GM21619 (cell line): ENCODE measurements at regions not wholly inside any gene's neighbourhood (a gene's known extent, or its start where the extent isn't known, plus 50 kb on each side); places are given as distances from the start of the nearest gene placed in this dataset.
"Not testable (repeated sequence)": the region's sequence is repeated elsewhere in the genome, so short reads cannot be mapped to it uniquely, and the experiment has no call there.

Source experiments
- ATAC-seq: cut with Tn5 transposase; IDR thresholded peaks from one replicate; pipeline ENCODE4 v1.9.1; 2021; ENCODE audit not compliant: unreplicated experiment

- no peak for ATAC-seq
Measured at GRCh38 chrX:9370893-9371292, 94.0 kb upstream of the TBL1X start.

- no peak for ATAC-seq
Measured at GRCh38 chrX:9372866-9373265, 92.0 kb upstream of the TBL1X start.

- no peak for ATAC-seq
Measured at GRCh38 chrX:9373789-9374188, 91.1 kb upstream of the TBL1X start.

- no peak for ATAC-seq
Measured at GRCh38 chrX:9374555-9374954, 90.3 kb upstream of the TBL1X start.

- no peak for ATAC-seq
Measured at GRCh38 chrX:9376111-9376510, 88.7 kb upstream of the TBL1X start.

GRCh38 chrX:9377216-9377615 lies 87.6 kb upstream of the TBL1X start:
- not testable (repeated sequence) for ATAC-seq

GRCh38 chrX:9378980-9379696 lies 85.7 kb upstream of the TBL1X start:
- ATAC-seq: no peak

GRCh38 chrX:9379697-9380551 lies 84.9 kb upstream of the TBL1X start:
- ATAC-seq: no peak

GRCh38 chrX:9383655-9384054 lies 81.2 kb upstream of the TBL1X start:
- no peak for ATAC-seq

GRCh38 chrX:9388450-9388849 lies 76.4 kb upstream of the TBL1X start:
- ATAC-seq: no peak

- no peak for ATAC-seq
Measured at GRCh38 chrX:9390121-9390520, 74.7 kb upstream of the TBL1X start.

GRCh38 chrX:9390693-9391368 lies 74.0 kb upstream of the TBL1X start:
- ATAC-seq: no peak

GRCh38 chrX:9392445-9392844 lies 72.4 kb upstream of the TBL1X start:
- ATAC-seq: no peak

GRCh38 chrX:9393571-9393970 lies 71.3 kb upstream of the TBL1X start:
- no peak for ATAC-seq

- ATAC-seq: no peak
Measured at GRCh38 chrX:9394212-9394611, 70.6 kb upstream of the TBL1X start.

- no peak for ATAC-seq
Measured at GRCh38 chrX:9396930-9397329, 67.9 kb upstream of the TBL1X start.

GRCh38 chrX:9401051-9401450 lies 63.8 kb upstream of the TBL1X start:
- no peak for ATAC-seq

- no peak for ATAC-seq
Measured at GRCh38 chrX:9403374-9403773, 61.5 kb upstream of the TBL1X start.

GRCh38 chrX:9405635-9406034 lies 59.2 kb upstream of the TBL1X start:
- ATAC-seq: not testable (repeated sequence)

- ATAC-seq: not testable (repeated sequence)
Measured at GRCh38 chrX:9410889-9411288, 54.0 kb upstream of the TBL1X start.

- ATAC-seq: not testable (repeated sequence)
Measured at GRCh38 chrX:9411682-9412081, 53.2 kb upstream of the TBL1X start.

GRCh38 chrX:9414416-9414815 lies 50.4 kb upstream of the TBL1X start:
- ATAC-seq: no peak
